ENCODE measurements at regions not wholly inside any gene's neighbourhood (a gene's known extent, or its start where the extent isn't known, plus 50 kb on each side); places are given as distances from the start of the nearest gene placed in this dataset.

DNA sequence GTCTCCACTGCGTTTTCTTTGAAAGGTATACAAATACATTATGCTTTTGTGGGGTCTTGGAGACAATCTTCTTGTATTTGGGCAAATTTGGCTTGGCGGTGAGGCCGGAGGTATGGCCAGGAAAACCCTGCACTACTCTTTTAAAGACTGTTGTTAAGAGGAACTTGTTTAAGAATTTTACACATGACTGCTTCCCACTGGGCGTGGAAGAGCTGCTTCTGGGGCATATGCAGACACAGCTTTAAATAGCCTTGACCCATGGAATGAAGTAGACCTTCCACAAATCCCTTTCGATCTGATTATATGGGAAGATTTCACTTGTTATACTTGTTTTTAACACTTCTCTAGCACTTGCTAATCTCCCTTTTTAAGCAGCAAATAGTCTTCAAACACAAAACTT lies 453.6 kb downstream of the MN1 start (continued):
- TF ChIP-seq NRF1 (IDR thresholded peaks at IDR 0.05; ENCODE audit: low read depth, low read length), result no peak
- TF ChIP-seq GTF2F1 (IDR thresholded peaks at IDR 0.05; ENCODE audit: borderline replicate concordance, low read depth, low read length), result no peak
- TF ChIP-seq PHF8 (conservative IDR thresholded peaks at IDR 0.05; ENCODE audit: low read depth, low read length), result no peak

All from H1 (cell line).